Right forelimb (tissue), 1 donor: ENCODE measurements at regions not wholly inside any gene's neighbourhood (a gene's known extent, or its start where the extent isn't known, plus 50 kb on each side); places are given as distances from the start of the nearest gene placed in this dataset.

Experiments
- DNase-seq: peaks from one replicate; pipeline ENCODE4 v3.0.0-alpha.2; 2018

GRCh38 chr2:138997856-138998517, 217.8 kb upstream of the NXPH2 start:
- no peak for DNase-seq

- DNase-seq: no peak
These were observed 217.2 kb upstream of the NXPH2 start for GRCh38 chr2:138997346-138997745.

DNA sequence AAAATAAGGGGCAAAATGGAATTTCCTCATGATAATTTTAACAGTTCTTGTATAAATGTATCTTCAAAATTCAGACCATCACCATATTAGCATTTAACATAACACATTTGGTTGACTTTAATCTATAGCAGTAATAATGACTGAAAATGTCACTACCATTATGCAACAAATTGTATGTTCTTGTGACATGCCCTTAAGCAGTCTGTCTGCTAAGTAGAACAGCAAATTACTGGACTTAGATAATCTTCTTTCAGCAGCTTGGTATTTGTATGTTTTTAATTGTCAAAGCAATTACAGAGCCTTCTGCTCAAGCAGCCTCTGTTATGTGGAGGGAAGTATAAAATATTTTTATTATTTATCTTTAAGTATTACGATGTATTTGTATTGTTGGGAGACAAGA, 214.3 kb upstream of the NXPH2 start:
- DNase-seq: no peak

GRCh38 chr2:138985881-138986280, 205.7 kb upstream of the NXPH2 start:
- no peak for DNase-seq

- no peak for DNase-seq
These were observed 199.1 kb upstream of the NXPH2 start for GRCh38 chr2:138979131-138979785.

DNA sequence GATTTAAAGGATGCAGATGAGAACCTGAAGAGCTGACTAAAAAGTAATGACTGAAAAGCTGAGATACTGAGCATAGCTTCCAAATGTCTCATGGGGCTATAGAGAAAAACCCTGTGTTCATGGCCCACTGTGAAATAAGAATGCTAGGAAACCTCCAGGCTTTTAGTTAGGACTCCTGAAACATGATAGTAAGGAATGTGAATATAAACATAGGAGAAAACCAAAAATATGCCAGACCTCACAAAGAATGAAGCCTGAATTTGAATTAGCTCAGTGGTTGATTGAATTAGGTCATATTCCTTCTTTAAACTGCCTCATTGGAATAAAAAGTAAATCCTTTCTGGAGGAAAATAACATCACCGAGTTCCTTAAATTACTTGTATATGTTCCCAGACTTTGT, 194.5 kb upstream of the NXPH2 start:
- no peak for DNase-seq

DNA sequence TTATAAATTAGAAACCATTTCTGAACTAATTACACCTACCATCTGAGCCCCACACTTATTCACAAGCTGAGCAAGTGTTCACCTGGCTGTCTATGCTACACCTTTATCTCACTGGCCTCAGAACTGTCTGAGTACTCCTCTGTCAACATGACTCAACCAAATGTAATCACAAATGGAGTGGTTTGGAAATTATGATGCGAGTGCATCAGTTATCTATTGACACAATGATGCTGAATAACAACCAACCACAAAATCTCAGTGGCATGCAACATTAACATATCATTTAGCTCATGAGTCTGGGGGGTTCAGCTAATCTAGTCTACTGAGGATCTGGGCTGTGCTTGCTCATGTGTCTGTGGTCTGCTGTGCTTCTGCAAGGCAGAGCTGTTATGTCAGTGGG, 184.2 kb upstream of the NXPH2 start:
- no peak for DNase-seq

DNA sequence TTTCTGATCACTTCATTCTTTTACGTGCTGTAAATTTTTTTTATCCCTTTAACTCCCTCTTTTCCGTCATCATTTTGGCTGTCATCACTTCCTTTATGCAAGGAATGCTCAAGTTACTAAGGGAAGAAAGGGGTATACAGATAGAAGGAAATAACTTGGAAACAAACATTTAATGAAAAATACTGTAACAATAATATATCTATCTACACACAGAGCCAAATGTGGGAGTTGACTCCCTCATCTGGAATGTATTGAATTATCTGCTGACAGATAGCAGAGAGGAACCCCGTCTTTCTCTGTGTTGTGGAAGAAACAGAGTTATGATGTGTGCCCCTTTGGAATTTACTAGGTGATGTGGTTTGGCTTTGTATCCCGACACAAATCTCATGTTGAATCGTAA, 182.5 kb upstream of the NXPH2 start:
- no peak for DNase-seq

GRCh38 chr2:138960191-138960590, 180.0 kb upstream of the NXPH2 start:
- no peak for DNase-seq

DNA sequence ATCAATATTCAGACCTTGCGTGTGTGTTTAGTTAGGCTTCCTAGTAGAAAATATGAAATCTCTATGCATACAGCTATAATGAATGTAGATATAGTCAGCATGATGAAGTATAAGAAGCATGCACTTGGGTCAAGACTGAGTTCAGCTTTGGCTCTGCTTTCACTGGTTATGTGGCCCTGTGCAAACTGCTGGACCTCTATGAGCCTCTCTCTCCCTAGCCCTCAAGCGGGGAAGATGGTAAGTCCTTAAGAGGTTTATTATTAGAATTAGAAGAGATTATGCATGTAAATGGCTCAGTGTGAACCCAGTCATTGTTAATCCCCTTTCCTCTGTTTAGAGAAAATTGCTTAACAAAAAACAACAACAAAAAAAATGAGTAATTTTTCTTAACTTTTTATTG, 178.8 kb upstream of the NXPH2 start:
- DNase-seq: no peak

GRCh38 chr2:138956116-138956515, 175.9 kb upstream of the NXPH2 start:
- no peak for DNase-seq

DNA sequence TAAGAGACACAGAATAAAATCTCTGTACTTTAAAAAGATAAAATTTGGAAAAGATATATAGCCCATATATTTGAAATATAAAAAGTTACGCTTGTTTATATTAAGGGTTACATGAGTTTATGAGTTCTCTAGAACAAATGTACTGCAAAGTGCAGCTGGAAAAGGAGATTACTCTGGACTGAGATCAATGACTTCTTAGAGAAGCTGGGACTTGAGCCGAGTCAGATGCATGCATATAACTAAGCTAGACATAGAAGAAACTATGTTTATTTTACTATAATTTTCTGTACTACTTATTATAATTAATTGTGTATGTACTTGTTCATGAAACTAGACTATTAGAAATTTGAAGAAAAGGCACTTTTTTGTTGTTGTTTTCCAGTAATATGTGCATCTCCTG, 170.3 kb upstream of the NXPH2 start:
- DNase-seq: no peak

GRCh38 chr2:138949517-138949916, 169.3 kb upstream of the NXPH2 start:
- no peak for DNase-seq

GRCh38 chr2:138948070-138948539, 167.9 kb upstream of the NXPH2 start:
- DNase-seq: no peak

DNA sequence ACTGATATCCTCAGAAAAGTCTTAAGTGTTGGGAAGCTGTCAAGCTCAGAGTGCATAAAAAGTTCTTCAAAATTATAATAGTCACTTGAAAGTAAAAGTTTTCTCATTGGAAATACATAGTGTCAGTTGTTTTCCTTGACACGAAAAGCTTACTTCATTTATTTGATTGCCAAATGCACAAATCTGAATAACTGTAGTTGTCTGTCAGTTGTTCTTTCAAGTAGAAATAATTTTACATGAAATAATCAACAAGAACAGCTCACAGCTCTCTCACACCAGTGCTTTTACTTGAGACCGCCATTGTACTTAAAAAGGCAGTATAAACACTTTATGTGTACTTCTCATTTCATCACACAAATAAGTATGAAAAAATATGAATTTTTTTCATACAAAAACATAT, 163.3 kb upstream of the NXPH2 start:
- DNase-seq: no peak

DNA sequence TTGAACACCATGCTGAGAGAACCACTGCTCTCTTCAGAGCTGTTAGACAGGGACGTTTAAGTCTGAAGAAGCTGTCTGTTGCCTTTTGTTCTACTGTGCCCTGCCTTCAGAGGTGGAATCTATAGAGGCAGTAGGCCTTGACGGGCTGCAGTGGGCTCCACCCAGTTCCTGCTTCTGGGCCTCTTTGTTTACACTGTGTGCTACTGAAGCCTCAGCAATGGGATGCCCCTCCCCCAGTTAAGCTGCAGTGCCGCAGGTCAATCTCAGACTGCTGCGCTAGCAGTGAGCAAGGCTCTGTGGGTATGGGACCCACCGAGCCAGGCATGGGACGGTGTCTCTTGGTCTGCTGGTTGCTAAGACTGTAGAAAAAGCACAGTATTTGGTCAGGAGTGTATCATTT, 162.3 kb upstream of the NXPH2 start:
- no peak for DNase-seq

DNA sequence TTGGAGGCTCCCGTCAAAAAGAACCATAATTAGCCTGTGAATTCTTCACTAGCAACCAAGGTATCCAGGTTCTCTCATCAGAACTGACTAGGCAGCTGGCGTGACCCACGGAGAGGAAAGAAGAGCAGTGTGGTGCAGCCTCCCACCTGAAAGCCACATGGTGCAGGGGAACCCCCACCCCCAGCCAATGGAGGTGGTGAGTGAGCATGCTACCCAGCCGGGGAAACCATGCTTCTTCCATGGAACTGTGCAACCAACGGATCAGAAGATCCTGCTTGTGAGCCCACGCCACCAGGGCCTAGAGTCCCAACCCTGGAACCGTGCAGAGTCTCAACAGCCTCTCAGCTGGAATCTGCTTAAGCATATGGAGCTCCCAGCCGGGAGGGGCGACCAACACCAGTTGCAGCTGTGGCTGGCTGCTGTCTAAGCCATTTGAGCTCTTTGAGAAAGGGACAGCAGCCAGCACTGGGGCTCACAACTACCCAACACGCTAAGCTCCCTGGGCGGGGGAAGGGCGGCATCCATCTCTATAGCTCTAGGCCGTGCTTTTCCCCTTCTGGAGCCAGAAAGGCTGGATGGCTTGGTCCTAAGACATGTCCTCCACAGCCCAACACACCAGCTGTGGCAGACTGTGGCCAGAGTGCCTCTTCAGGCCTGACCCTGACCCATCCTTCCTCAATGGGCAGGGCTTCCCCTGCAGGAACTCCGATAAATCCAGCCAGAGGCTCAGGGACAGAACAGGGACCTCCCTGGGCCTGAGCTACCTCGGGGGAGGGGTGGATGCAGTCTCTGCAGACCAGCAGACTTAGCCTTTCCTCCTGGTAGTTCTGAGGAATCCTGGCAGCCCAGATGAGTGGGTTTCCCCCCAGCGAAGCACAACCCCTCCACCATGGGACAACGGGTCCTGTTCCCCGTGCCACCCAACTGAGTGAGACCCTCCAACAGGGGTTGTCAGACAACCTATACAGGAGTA, 151.4 kb upstream of the NXPH2 start:
- DNase-seq: no peak

DNA sequence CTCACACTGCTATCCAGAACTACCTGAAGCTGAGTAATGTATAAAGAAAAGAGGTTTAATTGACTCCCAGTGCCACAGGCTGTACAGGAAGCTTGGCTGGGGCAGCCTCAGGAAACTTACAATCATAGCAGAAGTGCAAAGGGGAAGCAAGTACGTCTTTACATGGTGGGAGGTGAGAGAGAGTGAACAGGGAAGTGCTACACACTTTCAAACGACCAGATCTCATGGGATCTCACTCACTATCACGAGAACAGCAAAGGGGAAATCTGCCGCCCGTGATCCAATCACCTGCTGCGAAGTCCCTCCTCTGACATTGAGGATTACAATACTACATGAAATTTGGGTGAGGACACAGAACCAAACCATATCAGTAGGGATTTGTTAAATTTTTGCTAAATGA, 150.4 kb upstream of the NXPH2 start:
- no peak for DNase-seq

DNA sequence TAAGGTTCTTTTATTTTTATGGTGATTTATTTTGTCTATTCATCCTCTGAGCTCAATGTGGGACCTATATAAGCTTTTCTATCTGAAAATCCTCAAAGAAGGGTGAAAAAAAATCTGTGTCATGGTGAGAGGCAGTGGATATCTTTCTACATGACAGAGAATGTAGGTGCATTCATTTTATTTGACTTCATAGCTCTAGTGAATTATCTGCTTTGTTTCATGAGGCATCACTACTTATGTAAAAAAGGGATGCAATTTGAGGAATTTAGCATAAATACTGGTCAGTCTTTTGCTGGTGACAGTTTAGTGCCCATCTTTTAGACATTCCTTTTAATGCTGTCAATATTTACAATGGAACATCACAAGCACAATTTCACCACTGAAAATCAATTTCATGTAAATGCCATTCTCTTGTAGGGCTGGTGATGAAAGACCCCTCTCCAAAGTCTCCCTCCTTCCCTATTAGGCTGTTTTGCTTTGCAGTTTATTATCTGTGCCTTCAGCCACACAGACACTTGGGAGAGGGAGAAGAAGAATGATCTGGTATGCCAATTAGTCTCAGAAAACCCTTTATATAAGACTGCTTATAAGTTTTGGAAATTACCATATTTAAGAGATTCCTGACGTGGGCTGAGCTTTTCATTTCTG, 148.3 kb upstream of the NXPH2 start:
- no peak for DNase-seq

GRCh38 chr2:138922973-138923563, 142.9 kb upstream of the NXPH2 start:
- DNase-seq: no peak

GRCh38 chr2:138919120-138919747, 139.0 kb upstream of the NXPH2 start:
- DNase-seq: no peak

- no peak for DNase-seq
These were observed 130.2 kb upstream of the NXPH2 start for GRCh38 chr2:138910427-138910826.
